ENCODE measurements at regions not wholly inside any gene's neighbourhood (a gene's known extent, or its start where the extent isn't known, plus 50 kb on each side); places are given as distances from the start of the nearest gene placed in this dataset.

GRCh38 chr11:82560836-82561235 is 172.8 kb downstream of the FAM181B start:
- H3K4me2 ChIP-seq (ENCODE audit: control insufficient read depth, insufficient read depth): no peak overlapping the region
- H3K79me2 ChIP-seq (ENCODE audit: control insufficient read depth, insufficient read depth, low read length): no peaks in the 10 kb centered on the region
- intact Hi-C loops (cut with micrococcal nuclease; ENCODE audit: unreplicated experiment): no loop called here
- no peak overlapping the region for H3K27ac ChIP-seq (ENCODE audit: control insufficient read depth, insufficient read depth)
- H3K4me3 ChIP-seq: no peak overlapping the region
- POLR2A ChIA-PET: interaction anchor here (0.7 kb wide), 1 partner anchor 435 kb away, joined by 8 read pairs; no protein-coding TSS in a partner anchor
- no peak overlapping the region for H2AFZ ChIP-seq (ENCODE audit: control insufficient read depth, low read depth, low read length)
- SMC1A ChIA-PET (ENCODE audit: uncharacterized antibody, unreplicated experiment): interaction anchor here (0.8 kb wide), 1 partner anchor 19 kb away, joined by 3 read pairs; no protein-coding TSS in a partner anchor
- RAD21 ChIA-PET (ENCODE audit: unreplicated experiment): no interaction called here
- no peak for TF ChIP-seq CEBPB (IDR thresholded peaks at IDR 0.05; ENCODE audit: borderline replicate concordance in 1 of 2, low read depth in 2 of 2, low read length in 2 of 2)
- TF ChIP-seq USF2 (IDR thresholded peaks at IDR 0.05; ENCODE audit: borderline replicate concordance, low read depth, low read length): no peak
- no peak for TF ChIP-seq STAT3 (IDR thresholded peaks at IDR 0.05; ENCODE audit: low read depth, low read length)
- TF ChIP-seq TCF12 (IDR thresholded peaks at IDR 0.05; ENCODE audit: low read depth, low read length): no peak
- no peak for TF ChIP-seq TCF7 (IDR thresholded peaks at IDR 0.05; ENCODE audit: borderline replicate concordance)
- TF ChIP-seq HDGF (IDR thresholded peaks at IDR 0.05): no peak
- no peak for TF ChIP-seq POLR2AphosphoS2 (IDR thresholded peaks at IDR 0.05; ENCODE audit: low read depth, low read length)
- no peak for TF ChIP-seq KAT2A (conservative IDR thresholded peaks at IDR 0.05; ENCODE audit: control insufficient read depth, low read depth, low read length)
- TF ChIP-seq RBBP5 (conservative IDR thresholded peaks at IDR 0.05): no peak
- no peak for TF ChIP-seq ATF7 (IDR thresholded peaks at IDR 0.05; ENCODE audit: low read depth)
- TF ChIP-seq CREB1 (IDR thresholded peaks at IDR 0.05; ENCODE audit: low read depth): no peak
- TF ChIP-seq MEF2B (IDR thresholded peaks at IDR 0.05; ENCODE audit: partially characterized antibody, poor library complexity, severe bottlenecking): no peak
- no peak for TF ChIP-seq SMC3 (IDR thresholded peaks at IDR 0.05; ENCODE audit: borderline replicate concordance, low read length)
- no peak for TF ChIP-seq TCF3 (IDR thresholded peaks at IDR 0.05; ENCODE audit: borderline replicate concordance, insufficient read depth, low read depth, low read length)
- TF ChIP-seq PAX5 (IDR thresholded peaks at IDR 0.05; ENCODE audit: borderline replicate concordance, low read depth, low read length): no peak
- no peak for TF ChIP-seq CHD1 (IDR thresholded peaks at IDR 0.05; ENCODE audit: low read depth, low read length)
- no TSS peak for BruUV-seq (replicated peaks)
- H3K27me3 ChIP-seq (replicated peaks in 1 of 2; ENCODE audit: control insufficient read depth in 2 of 2, insufficient read depth in 2 of 2, low read length in 1 of 2): no peaks in the 10 kb centered on the region; a peak in 1 of 4 replicates
- FAIRE-seq (no peak), DNase-seq (ENCODE audit: low read depth, low spot score) (no peak), ATAC-seq (no peak)
- 0% methylated on average over 5 of the region's 5 CpGs for WGBS (ENCODE audit: insufficient coverage, insufficient replicate concordance, low lambda C conversion rate, missing lambda C conversion rate)
- H3K9ac ChIP-seq (ENCODE audit: control insufficient read depth, insufficient read depth, low read length): no peak overlapping the region
- no peaks in the 10 kb centered on the region for H3K36me3 ChIP-seq (ENCODE audit: control insufficient read depth in 2 of 2, insufficient read depth in 2 of 2, low read length in 1 of 2)
- H4K20me1 ChIP-seq (ENCODE audit: control insufficient read depth, insufficient read depth): no peaks in the 10 kb centered on the region
- no peaks in the 10 kb centered on the region for H3K9me3 ChIP-seq (replicated peaks; ENCODE audit: control insufficient read depth, insufficient read depth, low read length)
- CTCF ChIA-PET: no interaction called here
- in situ Hi-C loops (cut with MboI): no loop called here
- no peaks in the 10 kb centered on the region for H3K4me1 ChIP-seq (ENCODE audit: control insufficient read depth, insufficient read depth, low read length)
